ENCODE measurements at regions not wholly inside any gene's neighbourhood (a gene's known extent, or its start where the extent isn't known, plus 50 kb on each side); places are given as distances from the start of the nearest gene placed in this dataset.

DNA sequence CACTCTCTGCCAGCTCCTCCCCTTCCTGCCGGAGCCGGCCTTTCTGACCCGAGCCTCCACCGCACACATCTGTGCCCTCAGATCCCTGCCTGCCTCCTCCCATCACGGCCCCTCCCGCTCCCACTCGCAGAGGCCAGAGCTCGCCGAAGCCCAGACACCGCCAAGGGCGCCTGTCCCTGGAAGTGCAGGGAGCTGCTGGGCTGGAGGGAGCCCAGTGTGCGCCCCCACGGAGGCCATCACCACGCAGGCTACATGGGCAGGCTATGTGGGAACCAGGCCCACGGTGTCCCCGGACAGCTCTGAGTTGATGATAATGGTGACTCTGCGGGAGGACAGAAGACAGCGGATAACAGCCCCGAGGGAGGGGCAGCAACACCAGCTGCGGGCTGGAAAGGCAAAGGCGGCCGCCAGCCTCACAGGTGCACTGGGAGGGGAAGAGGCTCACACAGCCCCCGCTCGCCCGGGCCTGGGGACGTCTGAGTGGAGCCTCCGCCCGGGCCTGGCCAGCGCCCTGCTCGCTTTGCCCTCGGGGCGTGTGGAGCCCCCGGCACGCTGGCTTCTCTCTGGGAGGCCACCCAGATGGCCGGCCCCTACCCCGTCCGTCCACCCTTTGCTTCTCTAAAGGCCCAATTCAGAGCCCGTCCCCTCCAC lies 154.9 kb downstream of the DLL1 start:
- Histone ChIP-seq H3K79me2 (ENCODE audit: control insufficient read depth in 1 of 2, insufficient read depth in 2 of 2, low read length in 2 of 2) (no peaks in the 10 kb centered on the region), H3K36me3 (ENCODE audit: control insufficient read depth in 2 of 4, insufficient read depth in 4 of 4, low read length in 3 of 4) (peaks cover 0 to 5% (median 0%) of the 10 kb centered on the region in 4 experiments; a peak in 1 of 8 replicates), H3K4me1 (replicated peaks in 1 of 4; ENCODE audit: control insufficient read depth in 3 of 4, insufficient read depth in 4 of 4, low read length in 3 of 4) (no peaks in the 10 kb centered on the region; a peak in 1 of 7 replicates), H3K9me3 (ENCODE audit: insufficient read depth in 2 of 2, low read depth in 1 of 2, low read length in 1 of 2) (peaks cover 3 to 43% of the 10 kb centered on the region in 2 experiments; a peak in 2 of 4 replicates), H4K8ac (ENCODE audit: extremely low read depth, insufficient read depth, low read length) (0 out of 2 replicates have a peak overlapping the region, but pooled peaks have one; percentile 14), H4K91ac (replicated peaks; ENCODE audit: insufficient read length, low read length) (no peak overlapping the region), H3K23me2 (ENCODE audit: low read depth, low read length) (no peaks in the 10 kb centered on the region), H3K9ac (replicated peaks in 1 of 4; ENCODE audit: extremely low read depth in 1 of 4, low read depth in 3 of 4, low read length in 3 of 4) (no peak overlapping the region), H3K27me3 (replicated peaks in 1 of 4; ENCODE audit: control insufficient read depth in 3 of 4, extremely low read depth in 1 of 4, insufficient read depth in 3 of 4, low read length in 3 of 4) (no peaks in the 10 kb centered on the region), H2BK12ac (ENCODE audit: low read depth, low read length) (no peak overlapping the region), H3K14ac (ENCODE audit: insufficient read length) (no peak overlapping the region), H3K56ac (replicated peaks; ENCODE audit: insufficient read length, low read depth, low read length) (no peak overlapping the region), H3K23ac (ENCODE audit: insufficient read length) (no peak overlapping the region), H3K18ac (ENCODE audit: extremely low read depth, low read length) (no peak overlapping the region; the same call in 1 of the 2 replicates), H2BK5ac (ENCODE audit: low read depth, low read length) (no peak overlapping the region), H4K5ac (ENCODE audit: insufficient read length, low read depth, low read length) (no peak overlapping the region), H4K20me1 (replicated peaks in 1 of 2; ENCODE audit: control insufficient read depth in 1 of 2, insufficient read depth in 2 of 2, low read length in 2 of 2) (no peaks in the 10 kb centered on the region), H2BK20ac (ENCODE audit: low read length) (no peak overlapping the region), H3K27ac (ENCODE audit: low read depth, low read length) (no peak overlapping the region), H2AK5ac (ENCODE audit: low read depth, low read length) (no peak overlapping the region), H2BK120ac (replicated peaks; ENCODE audit: low read depth, low read length) (no peak overlapping the region), H2BK15ac (ENCODE audit: low read length) (no peak overlapping the region), H2AFZ (ENCODE audit: low read length) (no peak overlapping the region), H3K4ac (replicated peaks; ENCODE audit: insufficient read length, low read depth, low read length) (no peak overlapping the region), H3K79me1 (ENCODE audit: low read depth, low read length) (no peaks in the 10 kb centered on the region), H3K4me3 (ENCODE audit: extremely low read depth in 1 of 4, insufficient read depth in 2 of 4, low read depth in 3 of 4, low read length in 4 of 4) (no peak overlapping the region), H3K4me2 (ENCODE audit: insufficient read depth in 1 of 2, low read depth in 2 of 2, low read length in 2 of 2) (no peak overlapping the region)
- no peak for FAIRE-seq
- no peak for DNase-seq (ENCODE audit: low read depth in 1 of 2, low spot score in 2 of 2)
- POLR2A ChIA-PET (ENCODE audit: partially characterized antibody) = interaction anchor here (1.1 kb wide), 1 partner anchor 9 kb away, joined by 3 read pairs; no protein-coding TSS in a partner anchor
- CTCF ChIA-PET (ENCODE audit: partially characterized antibody) = no interaction called here
- 86% methylated on average over 35 of the region's 38 CpGs; no CpG with 5 or more reads in 1 of the 2 experiments for WGBS, 2 experiments (ENCODE audit: extremely low coverage in 1 of 2, insufficient coverage in 1 of 2, insufficient read length in 1 of 2, insufficient replicate concordance in 2 of 2, low coverage in 1 of 2, low lambda C conversion rate in 2 of 2, missing lambda C conversion rate in 1 of 2)
- TF ChIP-seq TCF12 (IDR thresholded peaks at IDR 0.05; ENCODE audit: low read depth, low read length) = no peak
- no peak for TF ChIP-seq ZNF274 (IDR thresholded peaks at IDR 0.05; ENCODE audit: borderline replicate concordance, extremely low read depth, low read length)
- no peak for TF ChIP-seq PHF8 (conservative IDR thresholded peaks at IDR 0.05; ENCODE audit: low read depth, low read length)
- no peak for TF ChIP-seq CHD1 (IDR thresholded peaks at IDR 0.05; ENCODE audit: low read depth, low read length)
- no peak for TF ChIP-seq NANOG (IDR thresholded peaks at IDR 0.05; ENCODE audit: insufficient read depth, low read depth, low read length, poor library complexity, severe bottlenecking)
- TF ChIP-seq MAFK (IDR thresholded peaks at IDR 0.05; ENCODE audit: low read depth, low read length) = no peak
- TF ChIP-seq BCL11A (IDR thresholded peaks at IDR 0.05; ENCODE audit: low read depth in 2 of 2, low read length in 2 of 2) = no peak
- TF ChIP-seq KDM4A (IDR thresholded peaks at IDR 0.05; ENCODE audit: low read depth, low read length, severe bottlenecking) = no peak
- TF ChIP-seq HDAC2 (IDR thresholded peaks at IDR 0.05; ENCODE audit: borderline replicate concordance in 1 of 2, low read depth in 2 of 2, low read length in 2 of 2) = no peak
- TF ChIP-seq TAF1 (IDR thresholded peaks at IDR 0.05; ENCODE audit: low read depth, low read length) = no peak
- no peak for TF ChIP-seq KDM5A (IDR thresholded peaks at IDR 0.05; ENCODE audit: low read length)
- TF ChIP-seq EZH2 (IDR thresholded peaks at IDR 0.05; ENCODE audit: low read depth, low read length, severe bottlenecking) = no peak
- no peak for TF ChIP-seq SP4 (IDR thresholded peaks at IDR 0.05; ENCODE audit: low read length)

Data from H1 (cell line).